Pancreas (tissue), 10 donors: ENCODE measurements at regions not wholly inside any gene's neighbourhood (a gene's known extent, or its start where the extent isn't known, plus 50 kb on each side); places are given as distances from the start of the nearest gene placed in this dataset.
A peak's percentile ranks its signal among the peaks of the same experiment; 100 is the strongest.

Experiments
- ATAC-seq, 4 donors: fragments of 200-7000 bp; cut with Tn5 transposase; one replicate each; pipeline versions ENCODE4 v1.8.0 to v1.9.1; 2020; ENCODE audit warnings: mild to moderate bottlenecking in 4 of 4, moderate library complexity in 4 of 4
- DNase-seq, 6 donors: peaks; one replicate each; pipeline ENCODE4 v3.0.0-alpha.2; 2020
- FAIRE-seq: peaks from 2 replicates; lab custom pipeline; 2012; peaks lifted over from hg19 to GRCh38; lab: Jason Lieb, UNC
- H3K27ac ChIP-seq, 4 donors: fragments of 200-600 bp; sonication (generic); 1 replicate in 3 of 4; 2 replicates in 1 of 4; pipeline versions ENCODE4 v1.5.0 to v1.8.0; 2020
- H3K27me3 ChIP-seq, 4 donors: fragments of 200-600 bp; one replicate each; pipeline ENCODE4 v1.8.0; 2021
- H3K36me3 ChIP-seq, 3 donors: fragments of 200-600 bp; sonication (generic) in 1 of 3; one replicate each; pipeline versions ENCODE4 v1.5.0 to v1.8.0; 2020 to 2021
- H3K4me1 ChIP-seq, 3 donors: fragments of 200-600 bp; one replicate each; pipeline ENCODE4 v1.8.0; 2021
- H3K4me3 ChIP-seq, 4 donors: fragments of 200-600 bp; sonication (generic) in 2 of 4; one replicate each; pipeline versions ENCODE4 v1.5.0 to v1.8.0; 2020 to 2021
- H3K9me3 ChIP-seq, 4 donors: fragments of 200-600 bp; one replicate each; pipeline ENCODE4 v1.8.0; 2021
- WGBS, 2 donors: extraction: QIAGEN DNeasy Blood & Tissue Kit; methylation state at CpG; one replicate each; pipeline ENCODE4 v1.1.7; 2013; 5-methylcytosine and 5-hydroxymethylcytosine counted together
- intact Hi-C, 3 donors: fragments of 100-400 bp; cut with DNase I; formaldehyde crosslinking; loops; one replicate each; pipeline versions ENCODE4 v1.11.1 to v1.14.2; 2022
- TF ChIP-seq, protein P1 (sequence below), 4 donors: fragments of 200-600 bp; sonication (generic) in 3 of 4; IDR thresholded peaks; one replicate each; pipeline versions ENCODE4 v1.5.0 to v1.8.0; 2021; ENCODE audit warnings: antibody characterized with exemption in 4 of 4
- donor health status: healthy with polysubstance abuse.
- donor health status: DM: no; HTN: no; CAD: no; lungs with moderate emphysema.
- donor health status: DM: no; HTN: no; CAD: no.
- donor health status: control.
- donor health status: control.
- donor health status: Bipolar disorder and iron deficiency.
- donor health status: DM: yes; HTN: yes; CAD: no.
- donor health status: DM: no; HTN: no; CAD: no.
- donor health status: DM: no; HTN: no; CAD: no.
- donor health status: DM: yes; HTN: yes; CAD: no.

DNA sequence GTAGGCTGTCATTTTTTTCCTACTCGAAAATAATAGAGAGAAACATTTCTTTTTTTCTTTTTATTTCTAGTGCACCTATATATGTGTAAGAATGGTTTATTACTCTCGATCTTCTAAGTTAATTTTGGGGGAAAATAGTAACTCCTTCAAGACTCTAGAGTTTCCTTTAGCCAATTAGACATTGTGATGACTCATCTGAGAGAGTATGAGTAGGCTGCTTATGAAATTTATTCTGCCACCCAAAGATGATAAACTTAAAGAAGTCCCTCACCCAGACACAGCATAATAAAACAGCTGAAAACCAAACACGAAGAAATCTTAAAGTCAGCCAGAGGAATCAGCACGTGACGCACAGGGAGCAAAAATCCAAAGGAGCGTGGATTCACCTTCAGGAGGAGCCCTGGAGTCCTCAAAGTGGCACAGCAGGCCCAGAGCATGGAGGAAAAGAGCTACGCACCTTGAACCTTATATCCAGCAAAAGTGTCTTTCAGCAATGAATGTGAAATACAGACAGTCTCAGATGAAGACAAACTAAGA, 81.9 kb downstream of the ERMARD start:
- WGBS, 2 donors = 93 to 96% methylated on average over 7 of the region's 7 CpGs
- no peak overlapping the region for H3K4me3 ChIP-seq
- DNase-seq (no peak), FAIRE-seq (no peak), ATAC-seq (no peak)
- peak overlapping the region in 1 of 4 donors; percentile 31 for H3K27ac ChIP-seq
- no peaks in the 10 kb centered on the region for H3K27me3 ChIP-seq
- no peaks in the 10 kb centered on the region for H3K36me3 ChIP-seq
- intact Hi-C loops = loop anchor here in 1 of 3 donors (5.0 to 10.0 kb wide), 2 partner anchors 461 to 684 kb away; partner anchors contain the start of gene DLL1
- TF ChIP-seq, protein P1, sequence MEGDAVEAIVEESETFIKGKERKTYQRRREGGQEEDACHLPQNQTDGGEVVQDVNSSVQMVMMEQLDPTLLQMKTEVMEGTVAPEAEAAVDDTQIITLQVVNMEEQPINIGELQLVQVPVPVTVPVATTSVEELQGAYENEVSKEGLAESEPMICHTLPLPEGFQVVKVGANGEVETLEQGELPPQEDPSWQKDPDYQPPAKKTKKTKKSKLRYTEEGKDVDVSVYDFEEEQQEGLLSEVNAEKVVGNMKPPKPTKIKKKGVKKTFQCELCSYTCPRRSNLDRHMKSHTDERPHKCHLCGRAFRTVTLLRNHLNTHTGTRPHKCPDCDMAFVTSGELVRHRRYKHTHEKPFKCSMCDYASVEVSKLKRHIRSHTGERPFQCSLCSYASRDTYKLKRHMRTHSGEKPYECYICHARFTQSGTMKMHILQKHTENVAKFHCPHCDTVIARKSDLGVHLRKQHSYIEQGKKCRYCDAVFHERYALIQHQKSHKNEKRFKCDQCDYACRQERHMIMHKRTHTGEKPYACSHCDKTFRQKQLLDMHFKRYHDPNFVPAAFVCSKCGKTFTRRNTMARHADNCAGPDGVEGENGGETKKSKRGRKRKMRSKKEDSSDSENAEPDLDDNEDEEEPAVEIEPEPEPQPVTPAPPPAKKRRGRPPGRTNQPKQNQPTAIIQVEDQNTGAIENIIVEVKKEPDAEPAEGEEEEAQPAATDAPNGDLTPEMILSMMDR (IDR thresholded peaks at IDR 0.05) = no peak
- H3K9me3 ChIP-seq = no peaks in the 10 kb centered on the region
- H3K4me1 ChIP-seq = peaks cover 6 to 16% (median 9%) of the 10 kb centered on the region in 3 donors

DNA sequence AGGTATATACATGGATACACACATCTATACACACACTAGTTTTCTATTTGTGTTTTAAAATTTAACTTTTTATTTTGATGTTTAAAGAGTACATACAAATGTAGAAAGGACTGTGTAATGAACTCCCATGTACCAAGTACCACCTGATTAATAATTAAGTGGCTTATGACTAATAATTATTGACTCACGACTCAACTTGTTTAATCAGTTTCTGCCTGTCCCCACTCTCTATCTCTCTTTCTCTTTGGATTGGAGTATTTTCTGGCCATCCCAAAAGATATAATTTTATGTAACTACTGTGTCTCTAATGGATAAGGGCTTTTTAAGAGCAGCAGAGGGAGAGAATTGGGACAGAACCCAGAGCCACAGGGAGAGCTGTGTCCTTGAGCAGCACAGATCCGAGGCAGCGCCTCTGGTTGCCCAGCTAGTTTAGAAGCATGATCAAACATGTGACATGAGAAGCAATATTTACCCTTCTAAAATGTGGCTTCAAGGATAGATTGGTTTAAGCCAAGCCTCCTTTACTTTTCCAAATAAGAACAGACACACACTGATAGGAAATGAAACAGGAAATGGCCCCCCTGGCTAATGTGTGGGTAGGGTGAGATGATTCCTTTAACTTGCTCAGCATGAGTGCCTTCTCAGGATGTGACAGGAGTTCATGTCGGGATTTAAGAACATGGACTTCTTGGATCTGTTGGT, 81.0 kb downstream of the ERMARD start:
- TF ChIP-seq, protein P1 (IDR thresholded peaks at IDR 0.05) = no peak
- no peaks in the 10 kb centered on the region for H3K9me3 ChIP-seq
- intact Hi-C loops = loop anchor here in 1 of 3 donors (5.0 to 10.0 kb wide), 2 partner anchors 462 to 685 kb away; partner anchors contain the start of gene DLL1
- WGBS, 2 donors = 10 to 11% methylated on average over 4 of the region's 4 CpGs
- H3K4me3 ChIP-seq = peak overlapping the region in 2 of 4 donors; percentile 15 to 31
- peak; percentile 83 to 89 (median 86) for ATAC-seq
- no peaks in the 10 kb centered on the region for H3K27me3 ChIP-seq
- DNase-seq = peak in 5 of 6 donors; percentile 48 to 63 (median 56)
- H3K27ac ChIP-seq = peak overlapping the region; percentile 31 to 66 (median 54)
- H3K4me1 ChIP-seq = peaks cover 6 to 16% (median 9%) of the 10 kb centered on the region in 3 donors
- no peaks in the 10 kb centered on the region for H3K36me3 ChIP-seq
- FAIRE-seq = no peak

DNA sequence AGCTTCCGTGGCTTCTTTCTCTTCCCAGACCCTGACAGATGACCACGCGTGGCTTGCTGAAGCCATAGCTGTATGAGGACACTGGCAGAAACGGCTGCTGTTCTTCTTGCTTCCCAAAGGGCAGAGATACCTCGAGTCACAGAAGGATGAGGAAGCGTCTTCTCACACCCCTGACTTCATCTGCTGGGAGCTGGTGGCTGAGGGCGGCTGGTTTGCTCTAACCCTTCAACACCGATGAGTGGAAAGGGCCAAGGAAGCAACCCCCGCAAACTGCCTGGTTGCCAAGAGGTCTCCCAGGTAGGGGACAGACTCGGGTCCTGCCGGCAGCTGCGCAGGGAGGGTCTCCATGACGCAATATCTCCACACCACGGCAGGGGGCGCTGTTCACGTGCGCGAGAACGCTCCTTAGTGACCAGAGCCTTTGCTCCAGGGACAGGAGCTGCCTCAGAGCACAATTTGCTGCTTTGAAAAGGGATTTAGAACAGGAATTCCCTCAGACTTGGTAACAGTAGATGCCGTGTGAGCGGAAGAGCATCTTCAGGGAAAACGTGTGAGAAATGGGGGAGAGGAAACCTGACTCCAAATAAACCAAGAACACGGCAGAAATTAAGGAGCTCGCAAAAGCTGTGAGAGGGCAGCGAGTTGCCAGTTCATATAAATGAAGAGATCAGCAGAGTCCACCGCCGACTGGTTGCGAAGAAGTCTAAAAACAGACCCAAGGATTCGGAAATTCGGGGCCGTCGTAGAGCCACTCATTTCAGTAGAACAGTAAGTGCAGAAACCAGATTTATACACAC, 80.2 kb downstream of the ERMARD start:
- H3K4me1 ChIP-seq = peaks cover 6 to 16% (median 9%) of the 10 kb centered on the region in 3 donors
- H3K36me3 ChIP-seq = no peaks in the 10 kb centered on the region
- H3K27ac ChIP-seq = peak overlapping the region; percentile 31 to 66 (median 54)
- H3K4me3 ChIP-seq = peak overlapping the region in 2 of 4 donors; percentile 15 to 31
- intact Hi-C loops = loop anchor here in 1 of 3 donors (5.0 to 10.0 kb wide), 2 partner anchors 463 to 686 kb away; partner anchors contain the start of gene DLL1
- DNase-seq (peak; percentile 67 to 97 (median 85)), FAIRE-seq (no peak), ATAC-seq (peak; percentile 87 to 97 (median 94))
- no peaks in the 10 kb centered on the region for H3K27me3 ChIP-seq
- TF ChIP-seq, protein P1 (IDR thresholded peaks at IDR 0.05) = peak; percentile 92 to 96 (median 94)
- 11 to 14% methylated on average over 32 of the region's 32 CpGs for WGBS, 2 donors
- no peaks in the 10 kb centered on the region for H3K9me3 ChIP-seq
